Pancreas (tissue), 10 donors: ENCODE measurements at regions not wholly inside any gene's neighbourhood (a gene's known extent, or its start where the extent isn't known, plus 50 kb on each side); places are given as distances from the start of the nearest gene placed in this dataset.
"Not testable (repeated sequence)": the region's sequence is repeated elsewhere in the genome, so short reads cannot be mapped to it uniquely, and the experiment has no call there.

Experiments used
- ATAC-seq, 4 donors: fragments of 200-7000 bp; cut with Tn5 transposase; one replicate each; pipeline versions ENCODE4 v1.8.0 to v1.9.1; 2020; ENCODE audit warnings: mild to moderate bottlenecking in 4 of 4, moderate library complexity in 4 of 4
- DNase-seq, 6 donors: peaks; one replicate each; pipeline ENCODE4 v3.0.0-alpha.2; 2020
- FAIRE-seq: peaks from 2 replicates; lab custom pipeline; 2012; peaks lifted over from hg19 to GRCh38; lab: Jason Lieb, UNC
- H3K27ac ChIP-seq, 4 donors: fragments of 200-600 bp; sonication (generic); 1 replicate in 3 of 4; 2 replicates in 1 of 4; pipeline versions ENCODE4 v1.5.0 to v1.8.0; 2020
- H3K27me3 ChIP-seq, 4 donors: fragments of 200-600 bp; one replicate each; pipeline ENCODE4 v1.8.0; 2021
- H3K36me3 ChIP-seq, 3 donors: fragments of 200-600 bp; sonication (generic) in 1 of 3; one replicate each; pipeline versions ENCODE4 v1.5.0 to v1.8.0; 2020 to 2021
- H3K4me1 ChIP-seq, 3 donors: fragments of 200-600 bp; one replicate each; pipeline ENCODE4 v1.8.0; 2021
- H3K4me3 ChIP-seq, 4 donors: fragments of 200-600 bp; sonication (generic) in 2 of 4; one replicate each; pipeline versions ENCODE4 v1.5.0 to v1.8.0; 2020 to 2021
- H3K9me3 ChIP-seq, 4 donors: fragments of 200-600 bp; one replicate each; pipeline ENCODE4 v1.8.0; 2021
- WGBS, 2 donors: extraction: QIAGEN DNeasy Blood & Tissue Kit; methylation state at CpG; one replicate each; pipeline ENCODE4 v1.1.7; 2013; 5-methylcytosine and 5-hydroxymethylcytosine counted together
- intact Hi-C, 3 donors: fragments of 100-400 bp; cut with DNase I; formaldehyde crosslinking; loops; one replicate each; pipeline versions ENCODE4 v1.11.1 to v1.14.2; 2022
- TF ChIP-seq, protein P1 (sequence below), 4 donors: fragments of 200-600 bp; sonication (generic) in 3 of 4; IDR thresholded peaks; one replicate each; pipeline versions ENCODE4 v1.5.0 to v1.8.0; 2021; ENCODE audit warnings: antibody characterized with exemption in 4 of 4
- donor health status: healthy with polysubstance abuse.
- donor health status: DM: no; HTN: no; CAD: no; lungs with moderate emphysema.
- donor health status: DM: no; HTN: no; CAD: no.
- donor health status: control.
- donor health status: control.
- donor health status: Bipolar disorder and iron deficiency.
- donor health status: DM: yes; HTN: yes; CAD: no.
- donor health status: DM: no; HTN: no; CAD: no.
- donor health status: DM: no; HTN: no; CAD: no.
- donor health status: DM: yes; HTN: yes; CAD: no.

GRCh38 chr3:73186741-73187140, 125.3 kb downstream of the EBLN2 start:
- FAIRE-seq = no peak
- WGBS, 2 donors = 89 to 93% methylated on average over 1 of the region's 1 CpG
- Histone ChIP-seq H3K4me3 (no peak overlapping the region), H3K9me3 (no peaks in the 10 kb centered on the region), H3K4me1 (no peaks in the 10 kb centered on the region), H3K36me3 (no peaks in the 10 kb centered on the region), H3K27ac (no peak overlapping the region), H3K27me3 (no peaks in the 10 kb centered on the region)
- intact Hi-C loops = no loop called here
- no peak for DNase-seq
- TF ChIP-seq, protein P1, sequence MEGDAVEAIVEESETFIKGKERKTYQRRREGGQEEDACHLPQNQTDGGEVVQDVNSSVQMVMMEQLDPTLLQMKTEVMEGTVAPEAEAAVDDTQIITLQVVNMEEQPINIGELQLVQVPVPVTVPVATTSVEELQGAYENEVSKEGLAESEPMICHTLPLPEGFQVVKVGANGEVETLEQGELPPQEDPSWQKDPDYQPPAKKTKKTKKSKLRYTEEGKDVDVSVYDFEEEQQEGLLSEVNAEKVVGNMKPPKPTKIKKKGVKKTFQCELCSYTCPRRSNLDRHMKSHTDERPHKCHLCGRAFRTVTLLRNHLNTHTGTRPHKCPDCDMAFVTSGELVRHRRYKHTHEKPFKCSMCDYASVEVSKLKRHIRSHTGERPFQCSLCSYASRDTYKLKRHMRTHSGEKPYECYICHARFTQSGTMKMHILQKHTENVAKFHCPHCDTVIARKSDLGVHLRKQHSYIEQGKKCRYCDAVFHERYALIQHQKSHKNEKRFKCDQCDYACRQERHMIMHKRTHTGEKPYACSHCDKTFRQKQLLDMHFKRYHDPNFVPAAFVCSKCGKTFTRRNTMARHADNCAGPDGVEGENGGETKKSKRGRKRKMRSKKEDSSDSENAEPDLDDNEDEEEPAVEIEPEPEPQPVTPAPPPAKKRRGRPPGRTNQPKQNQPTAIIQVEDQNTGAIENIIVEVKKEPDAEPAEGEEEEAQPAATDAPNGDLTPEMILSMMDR (IDR thresholded peaks at IDR 0.05) = no peak
- ATAC-seq = no peak

DNA sequence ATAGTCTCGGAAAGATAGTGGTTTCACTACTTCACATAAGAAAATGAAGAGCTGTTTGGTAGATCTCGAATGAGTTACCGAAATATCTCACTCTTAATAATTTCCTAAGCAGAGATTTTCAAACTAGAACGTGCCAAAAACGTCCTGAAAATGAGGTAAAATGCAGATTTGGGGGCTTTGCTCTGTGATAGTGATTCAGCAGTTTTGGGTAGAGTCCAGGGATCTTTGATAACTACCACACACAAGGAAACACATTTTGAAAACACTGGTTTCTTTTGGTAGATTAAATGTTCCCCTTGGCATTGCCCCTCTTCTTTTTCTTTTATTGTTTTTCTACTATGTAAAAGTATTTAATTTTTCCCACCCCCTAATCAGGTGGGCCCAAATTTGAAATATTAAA, 125.9 kb downstream of the EBLN2 start:
- TF ChIP-seq, protein P1 (IDR thresholded peaks at IDR 0.05) = no peak
- H3K9me3 ChIP-seq = no peaks in the 10 kb centered on the region
- 61 to 74% methylated on average over 5 of the region's 5 CpGs for WGBS, 2 donors
- no peaks in the 10 kb centered on the region for H3K4me1 ChIP-seq
- no peak for FAIRE-seq
- H3K27me3 ChIP-seq = no peaks in the 10 kb centered on the region
- intact Hi-C loops = no loop called here
- no peak for DNase-seq
- no peak overlapping the region for H3K4me3 ChIP-seq
- no peaks in the 10 kb centered on the region for H3K36me3 ChIP-seq
- no peak overlapping the region for H3K27ac ChIP-seq
- no peak for ATAC-seq

DNA sequence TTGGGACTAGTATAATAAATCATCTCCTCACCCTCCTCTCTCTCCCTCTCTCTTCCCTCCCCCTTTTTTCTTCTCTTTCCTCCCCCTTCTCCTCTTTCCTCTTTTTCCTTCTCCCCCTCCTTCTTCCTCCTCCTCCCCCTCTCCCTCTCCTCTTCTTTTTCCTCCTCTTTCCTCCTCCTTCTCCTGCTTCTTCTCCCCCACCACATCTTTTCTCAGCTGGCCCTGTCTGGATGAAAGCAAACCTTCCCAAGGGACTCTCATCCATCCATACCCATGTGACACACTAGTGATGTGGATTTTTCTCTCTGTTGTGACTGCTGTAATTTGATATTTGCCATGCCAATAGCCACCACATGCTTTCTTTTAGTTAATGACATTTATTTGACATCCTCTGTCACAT, 127.2 kb downstream of the EBLN2 start:
- FAIRE-seq = no peak
- no peaks in the 10 kb centered on the region for H3K36me3 ChIP-seq
- DNase-seq = no peak
- H3K4me1 ChIP-seq = no peaks in the 10 kb centered on the region
- intact Hi-C loops = no loop called here
- no peaks in the 10 kb centered on the region for H3K27me3 ChIP-seq
- H3K27ac ChIP-seq = no peak overlapping the region
- ATAC-seq = no peak
- TF ChIP-seq, protein P1 (IDR thresholded peaks at IDR 0.05) = no peak
- H3K9me3 ChIP-seq = no peaks in the 10 kb centered on the region
- no peak overlapping the region for H3K4me3 ChIP-seq

GRCh38 chr3:73192036-73192738, 130.7 kb downstream of the EBLN2 start:
- FAIRE-seq (no peak), ATAC-seq (no peak), DNase-seq (no peak)
- Histone ChIP-seq H3K4me3 (no peak overlapping the region), H3K4me1 (no peaks in the 10 kb centered on the region), H3K36me3 (no peaks in the 10 kb centered on the region), H3K9me3 (no peaks in the 10 kb centered on the region), H3K27me3 (no peaks in the 10 kb centered on the region), H3K27ac (no peak overlapping the region)
- TF ChIP-seq, protein P1 (IDR thresholded peaks at IDR 0.05) = no peak
- whole genome bisulfite sequencing, 2 donors = 83 to 86% methylated on average over 7 of the region's 7 CpGs
- intact Hi-C loops = no loop called here

DNA sequence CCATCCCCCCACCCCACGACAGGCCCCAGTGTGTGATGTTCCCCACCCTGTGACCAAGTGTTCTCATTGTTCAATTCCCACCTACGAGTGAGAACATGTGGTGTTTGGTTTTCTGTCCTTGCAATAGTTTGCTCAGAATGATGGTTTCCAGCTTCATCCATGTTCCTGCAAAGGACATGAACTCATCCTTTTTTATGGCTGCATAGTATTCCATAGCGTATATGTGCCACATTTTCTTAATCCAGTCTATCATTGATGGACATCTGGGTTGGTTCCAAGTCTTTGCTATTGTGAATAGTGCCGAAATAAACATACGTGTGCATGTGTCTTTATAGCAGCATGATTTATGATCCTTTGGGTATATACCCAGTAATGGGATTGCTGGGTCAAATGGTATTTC, 132.5 kb downstream of the EBLN2 start:
- H3K27ac ChIP-seq, H3K4me3 ChIP-seq, intact Hi-C loops, H3K9me3 ChIP-seq, ATAC-seq, DNase-seq, H3K36me3 ChIP-seq, H3K27me3 ChIP-seq, H3K4me1 ChIP-seq, FAIRE-seq: not testable (repeated sequence)
- WGBS, 2 donors = 82 to 87% methylated on average over 5 of the region's 5 CpGs
